Pancreas (tissue), 10 donors: ENCODE measurements at regions not wholly inside any gene's neighbourhood (a gene's known extent, or its start where the extent isn't known, plus 50 kb on each side); places are given as distances from the start of the nearest gene placed in this dataset.

Experiments
- ATAC-seq, 4 donors: fragments of 200-7000 bp; cut with Tn5 transposase; one replicate each; pipeline versions ENCODE4 v1.8.0 to v1.9.1; 2020; ENCODE audit warnings: mild to moderate bottlenecking in 4 of 4, moderate library complexity in 4 of 4
- DNase-seq, 6 donors: peaks; one replicate each; pipeline ENCODE4 v3.0.0-alpha.2; 2020
- FAIRE-seq: peaks from 2 replicates; lab custom pipeline; 2012; peaks lifted over from hg19 to GRCh38; lab: Jason Lieb, UNC
- H3K27ac ChIP-seq, 4 donors: fragments of 200-600 bp; sonication (generic); 1 replicate in 3 of 4; 2 replicates in 1 of 4; pipeline versions ENCODE4 v1.5.0 to v1.8.0; 2020
- H3K27me3 ChIP-seq, 4 donors: fragments of 200-600 bp; one replicate each; pipeline ENCODE4 v1.8.0; 2021
- H3K36me3 ChIP-seq, 3 donors: fragments of 200-600 bp; sonication (generic) in 1 of 3; one replicate each; pipeline versions ENCODE4 v1.5.0 to v1.8.0; 2020 to 2021
- H3K4me1 ChIP-seq, 3 donors: fragments of 200-600 bp; one replicate each; pipeline ENCODE4 v1.8.0; 2021
- H3K4me3 ChIP-seq, 4 donors: fragments of 200-600 bp; sonication (generic) in 2 of 4; one replicate each; pipeline versions ENCODE4 v1.5.0 to v1.8.0; 2020 to 2021
- H3K9me3 ChIP-seq, 4 donors: fragments of 200-600 bp; one replicate each; pipeline ENCODE4 v1.8.0; 2021
- WGBS, 2 donors: extraction: QIAGEN DNeasy Blood & Tissue Kit; methylation state at CpG; one replicate each; pipeline ENCODE4 v1.1.7; 2013; 5-methylcytosine and 5-hydroxymethylcytosine counted together
- intact Hi-C, 3 donors: fragments of 100-400 bp; cut with DNase I; formaldehyde crosslinking; loops; one replicate each; pipeline versions ENCODE4 v1.11.1 to v1.14.2; 2022
- TF ChIP-seq, protein P1 (sequence below), 4 donors: fragments of 200-600 bp; sonication (generic) in 3 of 4; IDR thresholded peaks; one replicate each; pipeline versions ENCODE4 v1.5.0 to v1.8.0; 2021; ENCODE audit warnings: antibody characterized with exemption in 4 of 4
- donor health status: healthy with polysubstance abuse.
- donor health status: DM: no; HTN: no; CAD: no; lungs with moderate emphysema.
- donor health status: DM: no; HTN: no; CAD: no.
- donor health status: control.
- donor health status: control.
- donor health status: Bipolar disorder and iron deficiency.
- donor health status: DM: yes; HTN: yes; CAD: no.
- donor health status: DM: no; HTN: no; CAD: no.
- donor health status: DM: no; HTN: no; CAD: no.
- donor health status: DM: yes; HTN: yes; CAD: no.

GRCh38 chr7:156074982-156075615 lies 262.8 kb upstream of the SHH start:
- TF ChIP-seq, protein P1, sequence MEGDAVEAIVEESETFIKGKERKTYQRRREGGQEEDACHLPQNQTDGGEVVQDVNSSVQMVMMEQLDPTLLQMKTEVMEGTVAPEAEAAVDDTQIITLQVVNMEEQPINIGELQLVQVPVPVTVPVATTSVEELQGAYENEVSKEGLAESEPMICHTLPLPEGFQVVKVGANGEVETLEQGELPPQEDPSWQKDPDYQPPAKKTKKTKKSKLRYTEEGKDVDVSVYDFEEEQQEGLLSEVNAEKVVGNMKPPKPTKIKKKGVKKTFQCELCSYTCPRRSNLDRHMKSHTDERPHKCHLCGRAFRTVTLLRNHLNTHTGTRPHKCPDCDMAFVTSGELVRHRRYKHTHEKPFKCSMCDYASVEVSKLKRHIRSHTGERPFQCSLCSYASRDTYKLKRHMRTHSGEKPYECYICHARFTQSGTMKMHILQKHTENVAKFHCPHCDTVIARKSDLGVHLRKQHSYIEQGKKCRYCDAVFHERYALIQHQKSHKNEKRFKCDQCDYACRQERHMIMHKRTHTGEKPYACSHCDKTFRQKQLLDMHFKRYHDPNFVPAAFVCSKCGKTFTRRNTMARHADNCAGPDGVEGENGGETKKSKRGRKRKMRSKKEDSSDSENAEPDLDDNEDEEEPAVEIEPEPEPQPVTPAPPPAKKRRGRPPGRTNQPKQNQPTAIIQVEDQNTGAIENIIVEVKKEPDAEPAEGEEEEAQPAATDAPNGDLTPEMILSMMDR (IDR thresholded peaks at IDR 0.05) = no peak

DNA sequence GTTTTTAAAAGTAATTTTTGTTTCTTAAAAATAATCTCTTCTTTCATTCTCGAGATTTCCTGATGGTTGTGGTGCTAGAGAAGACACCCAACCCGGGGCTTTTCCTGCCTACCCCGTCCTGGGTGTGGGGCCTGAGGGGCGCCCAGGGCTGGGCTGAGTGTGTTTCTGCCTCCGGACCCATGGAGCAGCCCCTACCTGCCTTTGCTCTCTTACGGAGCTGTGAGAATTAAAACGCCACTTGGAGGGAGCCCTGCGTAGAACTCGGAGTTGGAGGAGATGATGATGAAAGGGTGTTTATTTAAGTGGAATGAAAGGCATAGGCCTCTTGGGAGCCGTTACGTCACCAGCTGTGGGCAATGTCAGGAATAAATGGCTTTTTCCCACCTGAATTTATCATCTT lies 261.8 kb upstream of the SHH start:
- DNase-seq = no peak
- H3K4me3 ChIP-seq = no peak overlapping the region
- H3K9me3 ChIP-seq = no peaks in the 10 kb centered on the region
- no peak for FAIRE-seq
- 68 to 84% methylated on average over 11 of the region's 11 CpGs for WGBS, 2 donors
- intact Hi-C loops = no loop called here
- H3K36me3 ChIP-seq = no peaks in the 10 kb centered on the region
- ATAC-seq = no peak
- TF ChIP-seq, protein P1 (IDR thresholded peaks at IDR 0.05) = no peak
- no peak overlapping the region for H3K27ac ChIP-seq
- H3K27me3 ChIP-seq = no peaks in the 10 kb centered on the region
- no peaks in the 10 kb centered on the region for H3K4me1 ChIP-seq

More at GRCh38 chr7:156074982-156075615, 262.8 kb upstream of the SHH start:
- DNase-seq (no peak), FAIRE-seq (no peak), ATAC-seq (no peak)
- intact Hi-C loops = no loop called here
- Histone ChIP-seq H3K4me1 (no peaks in the 10 kb centered on the region), H3K9me3 (no peaks in the 10 kb centered on the region), H3K27ac (no peak overlapping the region), H3K36me3 (no peaks in the 10 kb centered on the region), H3K27me3 (no peaks in the 10 kb centered on the region), H3K4me3 (no peak overlapping the region)
- 85 to 95% methylated on average over 28 of the region's 28 CpGs for WGBS, 2 donors

- Histone ChIP-seq H3K27me3 (no peaks in the 10 kb centered on the region), H3K36me3 (no peaks in the 10 kb centered on the region), H3K27ac (no peak overlapping the region), H3K4me1 (no peaks in the 10 kb centered on the region), H3K9me3 (no peaks in the 10 kb centered on the region), H3K4me3 (no peak overlapping the region)
- 71 to 79% methylated on average over 13 of the region's 13 CpGs for WGBS, 2 donors
- FAIRE-seq = no peak
- intact Hi-C loops = no loop called here
- peak in 2 of 6 donors; percentile 13 to 39 for DNase-seq
- TF ChIP-seq, protein P1 (IDR thresholded peaks at IDR 0.05) = no peak
- peak in 3 of 4 donors; percentile 39 to 91 (median 88) for ATAC-seq
Measured at GRCh38 chr7:156073366-156074052, 261.2 kb upstream of the SHH start.

- no peak for ATAC-seq
- no peak for DNase-seq
- Histone ChIP-seq H3K27ac (no peak overlapping the region), H3K27me3 (no peaks in the 10 kb centered on the region), H3K4me1 (no peaks in the 10 kb centered on the region), H3K4me3 (no peak overlapping the region), H3K36me3 (no peaks in the 10 kb centered on the region), H3K9me3 (no peaks in the 10 kb centered on the region)
- WGBS, 2 donors = 78 to 82% methylated on average over 13 of the region's 13 CpGs
- TF ChIP-seq, protein P1 (IDR thresholded peaks at IDR 0.05) = no peak
- FAIRE-seq = no peak
- intact Hi-C loops = no loop called here
Measured at GRCh38 chr7:156071612-156072011, 259.3 kb upstream of the SHH start.

DNA sequence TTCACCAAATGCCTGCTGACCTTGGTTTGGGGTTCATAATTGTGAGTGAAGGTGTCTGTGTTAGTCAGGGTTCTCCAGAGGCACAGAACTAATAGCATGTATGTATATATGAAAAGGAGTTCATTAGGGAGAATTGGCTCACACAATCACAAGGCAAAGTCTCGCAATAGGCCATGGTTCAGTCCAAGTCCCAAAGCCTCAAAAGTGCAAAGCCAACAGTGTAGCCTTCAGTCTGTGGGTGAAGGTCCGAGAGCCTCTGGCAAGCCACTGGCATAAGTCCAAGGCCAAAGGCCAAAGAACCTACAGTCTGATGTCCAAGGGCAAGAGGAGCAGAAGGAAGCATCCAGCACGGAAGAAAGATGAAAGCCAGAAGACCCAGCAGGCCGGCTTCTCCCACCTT lies 257.6 kb upstream of the SHH start:
- no peak for ATAC-seq
- no peak for FAIRE-seq
- intact Hi-C loops = no loop called here
- no peak for DNase-seq
- Histone ChIP-seq H3K4me1 (no peaks in the 10 kb centered on the region), H3K27ac (no peak overlapping the region), H3K36me3 (no peaks in the 10 kb centered on the region), H3K4me3 (no peak overlapping the region), H3K9me3 (no peaks in the 10 kb centered on the region), H3K27me3 (no peaks in the 10 kb centered on the region)
- WGBS, 2 donors = 79 to 85% methylated on average over 4 of the region's 4 CpGs
- TF ChIP-seq, protein P1 (IDR thresholded peaks at IDR 0.05) = no peak
